Activated CD4-positive, CD25-positive, alpha-beta regulatory T cell treated with anti-CD3 and anti-CD28 coated beads, Interleukin-2, amount 50 U/mL, for 72 hours (primary cell): ENCODE measurements at regions not wholly inside any gene's neighbourhood (a gene's known extent, or its start where the extent isn't known, plus 50 kb on each side); places are given as distances from the start of the nearest gene placed in this dataset.
"Not testable (repeated sequence)": the region's sequence is repeated elsewhere in the genome, so short reads cannot be mapped to it uniquely, and the experiment has no call there.

Experiments
- DNase-seq: peaks from one replicate; pipeline ENCODE4 v3.0.0; 2021

DNA sequence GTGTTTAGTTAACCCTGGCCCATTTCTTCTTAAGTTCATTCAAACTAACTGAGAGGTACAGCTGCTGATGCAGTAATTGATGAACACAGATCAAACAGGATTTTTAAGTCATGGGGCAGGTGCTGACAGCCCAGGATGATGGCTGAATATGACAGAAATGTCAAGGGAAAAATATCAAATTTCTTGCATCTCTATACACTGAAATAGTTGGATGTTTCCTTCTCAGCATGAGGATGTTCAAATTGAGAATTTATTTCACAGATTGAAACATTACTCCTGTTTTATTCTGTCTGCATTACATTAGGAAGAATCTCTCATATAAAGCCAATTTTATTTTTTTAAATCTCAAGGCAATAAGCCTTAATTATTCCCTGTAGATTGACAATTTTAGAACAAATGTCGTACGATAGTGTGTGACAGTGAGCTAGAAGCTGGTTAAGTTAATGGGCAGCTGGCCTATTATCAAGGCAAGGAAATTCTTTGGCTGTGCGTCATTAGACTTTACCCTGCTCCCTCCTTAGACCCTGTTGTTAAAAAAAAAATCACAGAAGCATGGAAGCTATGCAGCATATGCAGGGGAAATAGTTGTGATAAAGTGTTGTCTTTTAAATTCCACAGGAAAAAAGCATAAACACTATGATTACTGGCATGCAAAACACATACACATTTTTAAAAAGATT, 183.8 kb upstream of the KCNMB2 start:
- DNase-seq = no peak

GRCh38 chr3:178353006-178353694, 183.1 kb upstream of the KCNMB2 start:
- DNase-seq = no peak

- no peak for DNase-seq
Observed at GRCh38 chr3:178359728-178360127, 176.5 kb upstream of the KCNMB2 start.

DNA sequence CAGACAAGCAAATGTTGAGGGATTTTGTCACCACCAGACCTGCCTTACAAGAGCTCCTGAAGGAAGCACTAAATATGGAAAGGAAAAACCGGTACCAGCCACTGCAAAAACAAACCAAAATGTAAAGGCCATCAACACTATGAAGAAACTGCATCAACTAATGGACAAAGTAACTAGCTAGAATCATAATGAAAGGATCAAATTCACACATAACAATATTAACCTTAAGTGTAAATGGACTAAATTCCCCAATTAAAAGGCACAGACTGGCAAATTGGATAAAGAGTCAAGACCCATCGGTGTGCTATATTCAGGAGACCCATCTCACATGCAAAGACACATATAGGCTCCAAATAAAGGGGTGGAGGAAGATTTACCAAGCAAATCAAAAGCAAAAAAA, 173.2 kb upstream of the KCNMB2 start:
- DNase-seq = not testable (repeated sequence)

GRCh38 chr3:178367817-178368617, 168.2 kb upstream of the KCNMB2 start:
- no peak for DNase-seq

- DNase-seq = no peak
Observed at GRCh38 chr3:178369006-178369405, 167.2 kb upstream of the KCNMB2 start.

GRCh38 chr3:178369811-178370210, 166.4 kb upstream of the KCNMB2 start:
- DNase-seq = no peak

- no peak for DNase-seq
Observed at GRCh38 chr3:178370387-178370786, 165.8 kb upstream of the KCNMB2 start.

DNA sequence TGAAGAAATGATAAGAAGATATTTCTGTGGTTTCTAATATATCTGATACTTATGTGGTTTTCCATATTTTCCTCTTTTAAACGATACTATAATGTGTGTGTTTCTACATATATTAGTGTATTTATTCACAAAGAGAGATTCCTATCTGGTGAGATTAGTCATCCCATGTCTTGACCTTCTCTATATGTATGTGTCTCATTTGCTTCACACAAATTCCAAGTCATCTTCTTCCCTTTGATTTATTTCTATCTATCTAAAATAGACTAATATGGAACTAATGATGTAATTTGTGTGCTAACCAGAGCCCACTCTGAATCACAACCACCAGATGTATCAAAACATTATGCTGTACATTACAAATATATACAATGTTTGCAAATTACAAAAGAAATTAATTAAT, 154.7 kb upstream of the KCNMB2 start:
- no peak for DNase-seq

DNA sequence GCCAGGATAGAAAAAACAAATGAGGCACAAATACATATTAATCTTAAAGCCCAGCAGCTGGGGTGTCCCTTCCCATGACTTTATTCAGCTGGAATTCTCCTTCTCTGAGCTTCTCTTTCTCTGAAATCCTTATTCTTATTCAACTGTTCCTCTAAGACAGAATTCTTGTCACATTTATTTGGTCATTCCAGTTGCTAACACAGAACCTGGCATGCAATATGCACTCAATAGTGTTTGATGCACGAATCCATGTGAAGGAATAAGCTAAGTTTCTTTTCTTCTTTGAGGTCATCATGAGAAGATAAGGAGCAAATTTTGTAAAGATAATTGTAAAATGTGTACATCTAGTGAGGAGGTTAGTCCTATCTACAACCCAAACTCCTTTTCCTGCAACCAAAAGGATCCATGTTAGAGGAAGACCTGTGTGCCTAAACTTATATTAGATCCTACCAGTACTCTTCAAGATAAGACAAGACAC, 154.2 kb upstream of the KCNMB2 start:
- no peak for DNase-seq

GRCh38 chr3:178382449-178383061, 153.7 kb upstream of the KCNMB2 start:
- DNase-seq = no peak

GRCh38 chr3:178384321-178385230, 151.7 kb upstream of the KCNMB2 start:
- DNase-seq = no peak

DNA sequence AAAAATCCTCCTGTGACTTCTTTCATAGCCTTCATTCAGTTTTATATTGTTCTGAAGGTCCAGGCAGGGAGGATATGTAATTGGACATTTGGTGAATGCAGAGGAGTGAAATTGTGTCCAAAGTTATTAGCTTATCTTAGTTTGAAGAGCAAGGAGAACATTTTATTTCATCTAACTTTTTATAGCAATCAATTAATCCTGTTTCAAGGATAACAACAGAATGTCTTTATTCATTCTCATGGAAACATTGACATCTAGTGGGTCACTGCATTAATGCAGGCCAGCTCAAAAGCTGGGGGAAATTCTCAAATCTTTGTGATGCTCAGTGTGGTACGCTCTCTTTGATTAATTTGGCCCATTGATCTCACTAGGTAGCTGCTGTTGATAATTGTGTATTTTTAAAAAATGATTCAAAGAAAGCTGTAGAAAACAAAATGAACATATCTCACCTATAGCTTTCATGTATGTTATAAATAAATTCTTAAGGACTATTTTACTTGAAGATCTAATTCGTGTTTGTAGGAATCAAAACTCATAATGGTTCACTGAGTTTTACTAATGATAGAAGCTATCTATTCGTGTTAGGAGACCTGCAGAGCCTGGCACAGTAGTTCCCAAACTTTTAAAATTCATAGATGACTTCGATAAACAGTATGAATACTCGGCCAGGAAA, 150.8 kb upstream of the KCNMB2 start:
- DNase-seq = no peak

DNA sequence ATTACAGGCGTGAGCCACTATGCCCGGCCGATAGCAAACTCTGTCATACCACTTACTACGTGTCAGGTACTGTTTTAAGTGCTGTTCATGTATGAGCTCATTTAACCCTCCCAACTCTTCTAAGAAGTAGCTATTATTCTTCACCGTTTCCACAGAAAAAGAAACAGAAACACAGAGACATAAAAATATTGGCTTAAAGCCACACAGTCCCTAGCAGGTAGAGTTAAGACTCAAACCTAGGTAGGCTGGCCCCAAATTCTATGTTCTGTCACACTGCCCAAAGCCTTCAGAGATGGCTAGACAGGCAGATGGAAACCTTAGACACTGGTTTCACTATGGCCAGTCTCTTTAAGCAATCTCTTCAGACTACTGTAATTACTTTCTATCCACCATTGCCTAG, 149.8 kb upstream of the KCNMB2 start:
- DNase-seq = no peak

DNA sequence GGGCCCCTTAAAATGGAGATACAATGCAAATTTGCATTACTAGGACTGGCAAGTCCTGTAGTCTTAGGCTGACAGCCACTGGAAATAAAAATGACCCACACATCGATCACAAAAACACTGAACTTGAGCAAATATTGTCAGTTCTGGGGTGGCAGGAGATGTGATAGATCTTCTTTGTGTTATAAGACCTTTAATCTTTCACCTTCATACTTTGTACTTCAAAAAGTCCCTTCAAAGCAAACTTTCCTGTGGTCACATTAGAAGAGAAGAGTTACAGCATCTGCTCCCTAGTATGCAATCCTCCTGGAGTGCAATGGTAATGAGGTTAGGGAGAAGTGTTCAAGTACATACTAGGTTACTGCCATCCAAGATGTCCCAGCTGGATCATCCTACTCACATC, 149.4 kb upstream of the KCNMB2 start:
- DNase-seq = no peak

DNA sequence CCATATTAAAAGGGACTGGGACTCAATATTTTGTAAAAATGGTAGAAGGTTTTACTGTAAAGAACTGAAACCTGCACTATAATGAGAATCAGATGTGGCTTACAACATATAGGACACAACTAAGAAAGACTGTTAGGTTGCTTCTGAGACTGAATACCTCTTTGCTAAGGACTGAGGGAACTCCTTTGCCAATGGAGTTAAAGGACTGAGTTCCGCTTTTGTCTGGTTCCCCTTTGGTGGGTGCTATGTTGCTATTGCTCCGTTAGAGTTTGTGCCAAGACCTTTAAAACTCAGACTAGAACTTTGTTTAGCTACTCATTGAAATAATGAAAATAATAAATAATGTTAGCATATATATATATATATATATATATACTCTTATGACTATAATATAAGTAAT, 147.8 kb upstream of the KCNMB2 start:
- no peak for DNase-seq

GRCh38 chr3:178389258-178389657, 147.0 kb upstream of the KCNMB2 start:
- no peak for DNase-seq

DNA sequence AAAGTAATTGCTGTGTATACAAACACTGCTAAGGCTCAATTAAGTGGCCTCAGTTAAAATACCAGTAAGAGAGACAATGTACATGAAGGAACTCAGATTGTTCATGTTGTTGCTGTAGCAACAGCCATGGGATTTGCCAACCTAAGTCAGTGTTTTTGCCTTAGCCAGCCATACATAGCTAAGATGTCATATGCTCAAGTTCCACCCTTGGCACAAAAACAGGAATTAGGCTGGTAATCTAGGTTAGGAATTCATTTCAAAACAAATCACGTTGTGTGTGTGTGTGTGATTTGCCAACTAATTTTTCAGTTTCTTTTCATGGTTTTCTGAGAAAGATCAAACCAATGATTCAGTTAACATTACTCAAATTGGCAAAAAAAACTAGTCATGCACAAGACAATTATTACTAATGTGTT, 143.7 kb upstream of the KCNMB2 start:
- DNase-seq = no peak

DNA sequence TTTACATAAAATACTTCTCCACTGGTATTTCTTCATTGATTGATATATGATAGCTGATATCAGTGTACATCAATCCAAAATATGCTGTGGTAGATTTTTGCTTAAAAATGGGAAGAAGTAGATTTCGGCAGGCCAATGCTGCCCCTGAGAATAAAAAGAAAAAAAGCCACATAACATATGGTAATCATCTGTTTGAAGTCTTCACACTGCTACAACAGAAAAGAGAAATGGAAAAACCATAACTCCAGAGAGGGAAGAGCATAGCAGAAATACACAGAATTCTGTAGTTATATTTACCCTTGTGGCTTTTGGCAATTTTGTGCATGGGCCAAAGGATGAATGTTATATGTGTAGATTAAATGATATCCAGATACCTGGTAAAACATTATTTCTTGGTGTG, 143.1 kb upstream of the KCNMB2 start:
- no peak for DNase-seq

DNA sequence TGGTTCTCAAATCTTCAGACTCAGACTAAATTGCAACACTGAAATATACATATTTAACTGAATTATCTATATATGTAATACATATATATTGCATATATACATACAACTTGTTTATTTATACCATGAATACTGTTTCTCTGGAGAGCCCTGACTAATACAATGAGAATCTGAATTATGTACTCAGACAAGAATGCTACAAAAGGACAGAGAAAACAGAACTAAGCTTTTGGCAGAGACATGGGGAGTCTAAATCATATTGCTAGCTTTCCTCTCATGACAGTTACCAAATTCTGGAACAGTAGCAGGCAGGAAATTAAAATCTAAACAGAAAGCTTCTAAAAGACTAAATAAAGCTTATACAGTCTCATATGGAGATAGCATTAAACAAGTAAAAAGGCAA, 142.4 kb upstream of the KCNMB2 start:
- no peak for DNase-seq

DNA sequence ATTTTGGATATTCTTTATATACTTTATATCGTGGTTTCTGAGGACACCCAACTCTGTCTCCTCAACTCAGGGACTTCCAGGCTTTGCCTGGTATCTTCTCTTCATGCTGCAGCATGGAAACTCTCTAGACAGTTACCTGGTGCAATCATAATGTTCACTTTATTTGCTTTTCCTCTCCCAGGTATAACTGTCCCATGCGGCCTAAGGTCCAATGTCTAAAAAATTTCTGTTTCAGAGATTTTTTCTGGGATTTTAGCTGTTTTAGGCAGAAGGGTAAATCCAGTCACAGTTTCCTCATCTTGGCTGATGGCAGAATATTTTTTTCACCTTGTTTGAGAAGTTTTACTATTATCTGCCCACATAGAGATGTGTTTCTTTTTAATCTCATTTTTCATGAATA, 139.9 kb upstream of the KCNMB2 start:
- no peak for DNase-seq

DNA sequence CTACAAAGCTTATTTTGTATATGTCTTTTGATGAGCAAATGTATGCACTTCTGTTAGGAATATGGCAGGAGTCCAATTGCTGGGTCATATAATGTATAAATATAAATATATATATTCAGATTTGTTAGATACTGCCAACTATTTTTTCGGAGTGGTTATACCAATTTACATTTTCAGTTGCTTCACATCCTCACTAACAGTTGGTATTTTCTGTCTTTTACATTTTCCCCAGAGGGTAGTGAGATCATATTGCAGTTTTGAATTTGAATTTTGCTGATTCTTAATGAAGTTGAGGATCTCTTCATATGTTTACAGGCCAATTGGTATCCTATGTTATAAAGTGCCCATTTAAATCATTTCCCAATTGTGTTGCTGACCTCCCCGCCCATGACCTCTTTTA, 139.0 kb upstream of the KCNMB2 start:
- DNase-seq = no peak
